Natural killer cell (primary cell): ENCODE measurements at regions not wholly inside any gene's neighbourhood (a gene's known extent, or its start where the extent isn't known, plus 50 kb on each side); places are given as distances from the start of the nearest gene placed in this dataset.

ENCODE experiments used
- ATAC-seq, 3 donors: fragments of 150-1000 bp in 2 of 3; fragments of 200-7000 bp in 1 of 3; cut with Tn5 transposase; 1 replicate in 1 of 3; 2 replicates in 2 of 3; pipeline ENCODE4 v1.10.0; 2021; ENCODE audit warnings: mild to moderate bottlenecking in 2 of 3, moderate library complexity in 2 of 3
- DNase-seq, 2 donors: peaks; one replicate each; pipeline versions ENCODE4 v3.0.0 to v3.0.0-alpha.2; 2013 to 2021; ENCODE audit warnings: mixed read lengths in 1 of 2
- H3K27ac ChIP-seq: one replicate; pipeline ENCODE4 v1.5.1; 2013; ENCODE audit warnings: mild to moderate bottlenecking, low read length
- H3K27me3 ChIP-seq: one replicate; pipeline ENCODE4 v1.6.1; 2013; ENCODE audit warnings: low read length; ENCODE audit not compliant: control insufficient read depth, insufficient read depth
- H3K36me3 ChIP-seq: one replicate; pipeline ENCODE4 v1.6.1; 2013; ENCODE audit warnings: low read length; ENCODE audit not compliant: control insufficient read depth, insufficient read depth
- H3K4me1 ChIP-seq: one replicate; pipeline ENCODE4 v1.6.1; 2013; ENCODE audit warnings: low read length; ENCODE audit not compliant: control insufficient read depth, insufficient read depth
- H3K4me3 ChIP-seq: one replicate; pipeline ENCODE4 v1.5.1; 2013; ENCODE audit warnings: low read length
- H3K9me3 ChIP-seq: one replicate; pipeline ENCODE4 v1.6.1; 2013; ENCODE audit warnings: low read length; ENCODE audit not compliant: control insufficient read depth, insufficient read depth
- H3K27ac Mint-ChIP-seq, 2 donors: one replicate each; pipeline ENCODE4 v1.8.0; 2022; ENCODE audit warnings: mild to moderate bottlenecking in 2 of 2, mixed read lengths in 2 of 2, moderate library complexity in 1 of 2
- H3K27me3 Mint-ChIP-seq, 2 donors: one replicate each; pipeline ENCODE4 v1.8.0; 2022; ENCODE audit warnings: low read depth in 2 of 2, mixed read lengths in 2 of 2
- H3K36me3 Mint-ChIP-seq: one replicate; pipeline ENCODE4 v1.8.0; 2022; ENCODE audit warnings: mixed read lengths
- H3K4me1 Mint-ChIP-seq, 2 donors: one replicate each; pipeline ENCODE4 v1.8.0; 2022; ENCODE audit warnings: mixed read lengths in 2 of 2
- H3K4me3 Mint-ChIP-seq: one replicate; pipeline ENCODE4 v1.8.0; 2022; ENCODE audit warnings: mild to moderate bottlenecking, moderate library complexity, mixed read lengths
- H3K9me3 Mint-ChIP-seq, 2 donors: one replicate each; pipeline ENCODE4 v1.8.0; 2022; ENCODE audit warnings: mixed read lengths in 2 of 2
- WGBS: methylation state at CpG from one replicate; pipeline ENCODE4 v1.1.7; 2013; ENCODE audit warnings: missing lambda C conversion rate; ENCODE audit not compliant: insufficient coverage; 5-methylcytosine and 5-hydroxymethylcytosine counted together
- intact Hi-C: fragments of 100-400 bp; cut with micrococcal nuclease; formaldehyde crosslinking; loops from one replicate; pipeline ENCODE4 v1.14.2; 2022
- TF ChIP-seq, protein P1 (sequence below): fragments of 200-600 bp; IDR thresholded peaks from one replicate; pipeline ENCODE4 v1.8.0; 2022; ENCODE audit warnings: antibody characterized with exemption

DNA sequence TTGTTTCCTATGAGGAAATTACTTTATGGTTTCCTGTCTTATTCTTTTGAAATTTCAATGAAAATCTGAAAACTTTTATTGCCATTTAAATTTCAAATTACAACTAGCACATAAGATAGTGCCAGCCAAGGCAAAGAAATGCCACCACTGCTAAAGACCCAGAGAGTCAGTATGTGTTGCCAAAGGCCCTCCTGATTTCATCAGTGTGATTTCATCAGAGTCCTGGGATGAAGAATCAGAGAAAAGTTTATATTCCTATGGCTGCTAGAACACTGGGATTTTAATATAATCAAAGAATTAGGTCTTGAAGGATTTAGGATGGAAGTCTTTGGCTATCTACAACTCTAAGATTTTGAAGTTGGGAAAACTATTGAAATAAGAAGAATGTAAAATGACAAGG lies 434.2 kb upstream of the CCDC54 start:
- Mint-ChIP-seq H3K27me3 (no peaks in the 10 kb centered on the region), H3K4me1 (no peaks in the 10 kb centered on the region), H3K9me3 (peaks cover 6 to 19% of the 10 kb centered on the region in 2 donors), H3K4me3 (no peak overlapping the region), H3K27ac (no peak overlapping the region), H3K36me3 (no peaks in the 10 kb centered on the region)
- H3K36me3 ChIP-seq = no peaks in the 10 kb centered on the region
- no peaks in the 10 kb centered on the region for H3K27me3 ChIP-seq
- no peak for DNase-seq
- TF ChIP-seq, protein P1, sequence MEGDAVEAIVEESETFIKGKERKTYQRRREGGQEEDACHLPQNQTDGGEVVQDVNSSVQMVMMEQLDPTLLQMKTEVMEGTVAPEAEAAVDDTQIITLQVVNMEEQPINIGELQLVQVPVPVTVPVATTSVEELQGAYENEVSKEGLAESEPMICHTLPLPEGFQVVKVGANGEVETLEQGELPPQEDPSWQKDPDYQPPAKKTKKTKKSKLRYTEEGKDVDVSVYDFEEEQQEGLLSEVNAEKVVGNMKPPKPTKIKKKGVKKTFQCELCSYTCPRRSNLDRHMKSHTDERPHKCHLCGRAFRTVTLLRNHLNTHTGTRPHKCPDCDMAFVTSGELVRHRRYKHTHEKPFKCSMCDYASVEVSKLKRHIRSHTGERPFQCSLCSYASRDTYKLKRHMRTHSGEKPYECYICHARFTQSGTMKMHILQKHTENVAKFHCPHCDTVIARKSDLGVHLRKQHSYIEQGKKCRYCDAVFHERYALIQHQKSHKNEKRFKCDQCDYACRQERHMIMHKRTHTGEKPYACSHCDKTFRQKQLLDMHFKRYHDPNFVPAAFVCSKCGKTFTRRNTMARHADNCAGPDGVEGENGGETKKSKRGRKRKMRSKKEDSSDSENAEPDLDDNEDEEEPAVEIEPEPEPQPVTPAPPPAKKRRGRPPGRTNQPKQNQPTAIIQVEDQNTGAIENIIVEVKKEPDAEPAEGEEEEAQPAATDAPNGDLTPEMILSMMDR = no peak
- no peaks in the 10 kb centered on the region for H3K9me3 ChIP-seq
- intact Hi-C loops = no loop called here
- H3K4me3 ChIP-seq = no peak overlapping the region
- ATAC-seq = no peak
- no peak overlapping the region for H3K27ac ChIP-seq
- no peaks in the 10 kb centered on the region for H3K4me1 ChIP-seq

- DNase-seq = no peak
- Mint-ChIP-seq H3K4me1 (no peaks in the 10 kb centered on the region), H3K4me3 (no peak overlapping the region), H3K36me3 (no peaks in the 10 kb centered on the region), H3K9me3 (peaks cover 5 to 16% of the 10 kb centered on the region in 2 donors), H3K27ac (no peak overlapping the region), H3K27me3 (no peaks in the 10 kb centered on the region)
- Histone ChIP-seq H3K4me1 (no peaks in the 10 kb centered on the region), H3K27me3 (no peaks in the 10 kb centered on the region), H3K4me3 (no peak overlapping the region), H3K9me3 (no peaks in the 10 kb centered on the region), H3K36me3 (no peaks in the 10 kb centered on the region), H3K27ac (no peak overlapping the region)
- intact Hi-C loops = no loop called here
- ATAC-seq = no peak
- WGBS = 83% methylated on average over 5 of the region's 6 CpGs
- TF ChIP-seq, protein P1 = no peak
These were observed 431.8 kb upstream of the CCDC54 start for GRCh38 chr3:106945435-106945834.

DNA sequence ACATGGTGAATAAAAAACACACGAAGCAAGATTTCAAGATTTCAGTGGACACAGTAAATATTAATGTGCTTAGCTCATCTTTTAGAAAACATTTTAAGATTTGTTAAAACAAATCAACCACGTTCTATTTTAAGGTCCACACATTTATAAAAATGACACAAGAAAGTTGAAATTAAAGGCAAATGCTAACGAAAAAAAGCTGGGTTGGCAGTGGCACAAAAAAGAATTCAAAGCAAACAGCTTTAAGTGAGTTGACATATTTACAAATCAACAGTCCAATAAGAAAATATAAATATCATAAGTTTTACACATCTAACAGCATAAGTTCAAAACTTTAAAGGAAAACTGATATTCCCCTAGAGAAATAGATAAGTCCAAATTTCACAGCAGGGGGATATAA lies 430.4 kb upstream of the CCDC54 start:
- no peak for ATAC-seq
- intact Hi-C loops = no loop called here
- H3K4me3 Mint-ChIP-seq = no peak overlapping the region
- H3K27ac ChIP-seq = no peak overlapping the region
- no peaks in the 10 kb centered on the region for H3K27me3 ChIP-seq
- peaks cover 5 to 16% of the 10 kb centered on the region in 2 donors for H3K9me3 Mint-ChIP-seq
- H3K4me3 ChIP-seq = no peak overlapping the region
- no peaks in the 10 kb centered on the region for H3K4me1 ChIP-seq
- TF ChIP-seq, protein P1 = no peak
- no peak overlapping the region for H3K27ac Mint-ChIP-seq
- H3K27me3 Mint-ChIP-seq = no peaks in the 10 kb centered on the region
- H3K36me3 Mint-ChIP-seq = no peaks in the 10 kb centered on the region
- H3K9me3 ChIP-seq = no peaks in the 10 kb centered on the region
- no peaks in the 10 kb centered on the region for H3K36me3 ChIP-seq
- no peak for DNase-seq
- H3K4me1 Mint-ChIP-seq = no peaks in the 10 kb centered on the region
- WGBS = 83% methylated on average over 2 of the region's 3 CpGs

DNA sequence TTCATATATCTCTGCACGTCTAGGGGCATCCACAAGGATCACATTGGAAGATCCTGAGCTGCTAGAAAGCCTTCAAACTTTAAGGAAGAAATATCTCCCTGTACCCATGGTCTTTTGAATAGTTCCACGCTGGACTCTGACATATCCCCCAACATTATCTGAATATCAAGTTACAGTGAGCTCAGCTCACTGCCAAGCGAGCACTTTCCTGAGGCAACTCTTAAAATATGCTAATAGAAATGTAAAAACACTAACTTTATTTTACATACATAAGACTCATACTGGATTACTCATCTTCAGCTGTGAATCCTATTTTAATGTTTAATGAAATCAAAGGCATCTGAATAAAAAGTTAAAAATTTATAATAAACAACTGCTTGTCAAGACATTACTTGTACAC lies 420.2 kb upstream of the CCDC54 start:
- H3K4me3 Mint-ChIP-seq = no peak overlapping the region
- whole genome bisulfite sequencing = 76% methylated on average over 3 of the region's 3 CpGs
- H3K27me3 Mint-ChIP-seq = no peaks in the 10 kb centered on the region
- no peaks in the 10 kb centered on the region for H3K4me1 Mint-ChIP-seq
- no peak for ATAC-seq
- H3K9me3 Mint-ChIP-seq = peaks cover 6 to 15% of the 10 kb centered on the region in 2 donors
- Histone ChIP-seq H3K36me3 (no peaks in the 10 kb centered on the region), H3K4me1 (no peaks in the 10 kb centered on the region), H3K9me3 (no peaks in the 10 kb centered on the region), H3K27ac (no peak overlapping the region), H3K27me3 (no peaks in the 10 kb centered on the region), H3K4me3 (no peak overlapping the region)
- no peak overlapping the region for H3K27ac Mint-ChIP-seq
- DNase-seq = no peak
- TF ChIP-seq, protein P1 = no peak
- H3K36me3 Mint-ChIP-seq = no peaks in the 10 kb centered on the region
- intact Hi-C loops = no loop called here
